ENCODE measurements at regions not wholly inside any gene's neighbourhood (a gene's known extent, or its start where the extent isn't known, plus 50 kb on each side); places are given as distances from the start of the nearest gene placed in this dataset.

- TF ChIP-seq CTCF (IDR thresholded peaks at IDR 0.05) (no peak), POLR2A (IDR thresholded peaks at IDR 0.05) (no peak)
Measured at GRCh38 chr3:145145461-145145860, 1015.5 kb downstream of the PLOD2 start.

All from tibial nerve (tissue), 3 donors.